A673 (cell line): ENCODE measurements at regions not wholly inside any gene's neighbourhood (a gene's known extent, or its start where the extent isn't known, plus 50 kb on each side); places are given as distances from the start of the nearest gene placed in this dataset.

Experiments
- CTCF ChIP-seq: fragments of 300-800, 200-600 bp; sonication (generic); conservative IDR thresholded peaks from 2 replicates; pipeline ENCODE4 v1.5.1; 2017; ENCODE audit warnings: low read depth, mild to moderate bottlenecking, antibody characterized with exemption, low read length, moderate library complexity, mixed read lengths
- EZH2 ChIP-seq: fragments of 200-600 bp; sonication (generic); IDR thresholded peaks from 2 replicates; pipeline ENCODE4 v1.6.1; 2017; ENCODE audit warnings: borderline replicate concordance, low read depth, mild to moderate bottlenecking, mixed read lengths, antibody characterized with exemption, low read length; ENCODE audit not compliant: poor library complexity, severe bottlenecking

GRCh38 chr1:166698771-166699170 is 140.5 kb upstream of the POGK start:
- TF ChIP-seq CTCF (no peak), EZH2 (no peak)
